Endothelial cell of umbilical vein (primary cell): ENCODE measurements at regions not wholly inside any gene's neighbourhood (a gene's known extent, or its start where the extent isn't known, plus 50 kb on each side); places are given as distances from the start of the nearest gene placed in this dataset.

Source experiments
- BruUV-seq: library from RNA; stranded (reverse); fragments of 400-500 nt; replicated peaks from 2 replicates; lab custom pipeline; 2021; lab: Mats Ljungman, UMichigan
- CTCF ChIA-PET: fragments of 300-600, 350-600 bp; sonication (Branson Sonifier 250); formaldehyde crosslinking; loops from one replicate; lab custom pipeline; 2021; ENCODE audit warnings: antibody characterized with exemption, inconsistent platforms; lab: Charles Lee
- POLR2A ChIA-PET: fragments of 300-600, 350-600 bp; sonication (Branson Sonifier 250); formaldehyde crosslinking; loops from one replicate; lab custom pipeline; 2021; ENCODE audit warnings: antibody characterized with exemption, inconsistent platforms; lab: Charles Lee
- DNase-seq: peaks from one replicate; pipeline ENCODE4 v3.0.0-alpha.2; 2011; ENCODE audit warnings: low read depth, low spot score
- FAIRE-seq: peaks from 2 replicates; lab custom pipeline; 2011; peaks lifted over from hg19 to GRCh38; lab: Jason Lieb, UNC
- H2AFZ ChIP-seq: 2 replicates; pipeline ENCODE4 v1.6.0; 2012; ENCODE audit warnings: low read depth, low read length, control low read depth, inconsistent platforms
- H3K27ac ChIP-seq: 2 replicates; pipeline ENCODE4 v1.5.1; 2011; ENCODE audit warnings: low read depth, mild to moderate bottlenecking, control low read depth, low read length, moderate library complexity; ENCODE audit not compliant: insufficient read depth
- H3K27me3 ChIP-seq, 2 experiments: 2 replicates each; pipeline versions ENCODE4 v1.6.0 to v1.6.1; 2011; ENCODE audit warnings: low read length in 2 of 2, mixed read lengths in 1 of 2; ENCODE audit not compliant: control insufficient read depth in 2 of 2, insufficient read depth in 2 of 2
- H3K36me3 ChIP-seq, 2 experiments: 2 replicates in 1 of 2; 3 replicates in 1 of 2; pipeline ENCODE4 v1.5.1; 2011; ENCODE audit warnings: low read length in 2 of 2, mild to moderate bottlenecking in 1 of 2, moderate library complexity in 1 of 2; ENCODE audit not compliant: control insufficient read depth in 2 of 2, insufficient read depth in 2 of 2; ENCODE audit errors: extremely low read depth in 1 of 2
- H3K4me1 ChIP-seq: 3 replicates; pipeline ENCODE4 v1.5.1; 2011; ENCODE audit warnings: mild to moderate bottlenecking, low read length; ENCODE audit not compliant: control insufficient read depth, insufficient read depth; ENCODE audit errors: extremely low read depth
- H3K4me2 ChIP-seq: 2 replicates; pipeline ENCODE4 v1.6.1; 2011; ENCODE audit warnings: low read length, control low read depth, mixed read lengths; ENCODE audit not compliant: insufficient read depth
- H3K4me3 ChIP-seq, 3 experiments: fragments of 200-600 bp in 1 of 3; sonication (generic), shearing (Covaris generic) in 1 of 3; replicated peaks in 1 of 3; 2 replicates each; pipeline ENCODE4 v1.5.1; 2011 to 2016; ENCODE audit warnings: control low read depth in 3 of 3, low read length in 3 of 3, mild to moderate bottlenecking in 2 of 3, inconsistent platforms in 1 of 3, low read depth in 1 of 3, moderate library complexity in 1 of 3; ENCODE audit not compliant: insufficient read depth in 1 of 3
- H3K79me2 ChIP-seq: 2 replicates; pipeline ENCODE4 v1.6.0; 2012; ENCODE audit warnings: low read length, inconsistent platforms; ENCODE audit not compliant: control insufficient read depth, insufficient read depth
- H3K9ac ChIP-seq: replicated peaks from 2 replicates; pipeline ENCODE3; 2011; ENCODE audit warnings: low read length, control low read depth; ENCODE audit not compliant: insufficient read depth; ENCODE audit errors: extremely low read depth
- H3K9me1 ChIP-seq: replicated peaks from 3 replicates; pipeline ENCODE4 v1.6.0; 2011; ENCODE audit warnings: mild to moderate bottlenecking, low read length; ENCODE audit not compliant: control insufficient read depth, insufficient read depth; ENCODE audit errors: extremely low read depth
- H3K9me3 ChIP-seq: replicated peaks from 2 replicates; pipeline ENCODE4 v1.5.1; 2012; ENCODE audit warnings: low read length, inconsistent platforms; ENCODE audit not compliant: control insufficient read depth, insufficient read depth
- H4K20me1 ChIP-seq: replicated peaks from 2 replicates; pipeline ENCODE3; 2011; ENCODE audit warnings: mild to moderate bottlenecking, low read length; ENCODE audit not compliant: control insufficient read depth, insufficient read depth; ENCODE audit errors: extremely low read depth
- CTCF ChIP-seq, 2 donors: IDR thresholded peaks; 1 replicate in 1 of 2; 2 replicates in 1 of 2; pipeline ENCODE4 v1.5.1; 2011; ENCODE audit warnings: low read length in 2 of 2, mild to moderate bottlenecking in 2 of 2, moderate library complexity in 2 of 2, control low read depth in 1 of 2, inconsistent platforms in 1 of 2, low read depth in 1 of 2; ENCODE audit not compliant: insufficient read depth in 1 of 2; ENCODE audit errors: extremely low read depth in 1 of 2
- EZH2 ChIP-seq: IDR thresholded peaks from 2 replicates; pipeline ENCODE4 v1.6.1; 2012; ENCODE audit warnings: borderline replicate concordance, low read depth, mild to moderate bottlenecking, moderate library complexity, low read length, inconsistent platforms; ENCODE audit not compliant: severe bottlenecking
- FOS ChIP-seq: IDR thresholded peaks from 2 replicates; pipeline ENCODE4 v1.6.1; 2011; ENCODE audit warnings: mild to moderate bottlenecking, low read length, moderate library complexity, borderline replicate concordance; ENCODE audit not compliant: insufficient read depth
- GATA2 ChIP-seq: IDR thresholded peaks from 2 replicates; pipeline ENCODE4 v1.7.0; 2011; ENCODE audit warnings: low read depth, mild to moderate bottlenecking, moderate library complexity, mixed read lengths, low read length; ENCODE audit not compliant: insufficient read length, insufficient read depth
- JUN ChIP-seq: IDR thresholded peaks from 2 replicates; pipeline ENCODE4 v1.6.1; 2011; ENCODE audit warnings: borderline replicate concordance, low read depth; ENCODE audit not compliant: insufficient read length, insufficient read depth
- MAX ChIP-seq: IDR thresholded peaks from 2 replicates; pipeline ENCODE4 v1.6.1; 2011; ENCODE audit not compliant: insufficient read depth, insufficient read length
- MYC ChIP-seq: IDR thresholded peaks from one replicate; pipeline ENCODE4 v1.6.1; 2011; ENCODE audit warnings: mild to moderate bottlenecking, low read depth, low read length
- POLR2A ChIP-seq: IDR thresholded peaks from 2 replicates; pipeline ENCODE4 v1.6.1; 2012; ENCODE audit warnings: low read depth, mild to moderate bottlenecking, control low read depth, low read length
- POLR2AphosphoS5 ChIP-seq: IDR thresholded peaks from 2 replicates; pipeline ENCODE4 v1.6.1; 2012; ENCODE audit warnings: low read depth, mild to moderate bottlenecking, control low read depth, low read length, moderate library complexity; ENCODE audit not compliant: insufficient read depth
- dilution Hi-C: fragments of 300-500 bp; cut with MboI; formaldehyde crosslinking; loops from one replicate; pipeline ENCODE4 v1.15.0; 2019; ENCODE audit warnings: low sequenced_read_pairs; ENCODE audit not compliant: extremely low pct_ligation_motif_present
- intact Hi-C: fragments of 100-400 bp; cut with micrococcal nuclease; formaldehyde crosslinking; loops from one replicate; pipeline ENCODE4 v1.10.0; 2022

GRCh38 chr5:72013766-72014624 lies 93.3 kb upstream of the MAP1B start:
- intact Hi-C loops (no loop called here), dilution Hi-C loops (no loop called here)
- TF ChIP-seq JUN (no peak), GATA2 (no peak), CTCF (IDR thresholded peaks at IDR 0.05; ENCODE audit: extremely low read depth in 1 of 2, insufficient read depth in 1 of 2, low read depth in 1 of 2, low read length in 2 of 2) (no peak), FOS (no peak), EZH2 (no peak), MAX (no peak), POLR2A (no peak), POLR2AphosphoS5 (no peak), MYC (no peak)
- Histone ChIP-seq H3K36me3 (no peaks in the 10 kb centered on the region), H3K4me2 (no peak overlapping the region), H3K79me2 (no peaks in the 10 kb centered on the region), H3K9me3 (no peaks in the 10 kb centered on the region), H3K9ac (no peak overlapping the region), H3K27ac (no peak overlapping the region), H3K4me1 (no peaks in the 10 kb centered on the region), H3K9me1 (no peaks in the 10 kb centered on the region), H2AFZ (no peak overlapping the region), H4K20me1 (no peaks in the 10 kb centered on the region), H3K27me3 (peaks cover 16 to 37% of the 10 kb centered on the region in 2 experiments), H3K4me3 (no peak overlapping the region)
- no peak for FAIRE-seq
- no peak for DNase-seq
- ChIA-PET CTCF (interaction anchor here (1.2 to 3.1 kb wide), 2 partner anchors 10 to 231 kb away, joined by 4 to 16 read pairs; no protein-coding TSS in a partner anchor), POLR2A (no interaction called here)
- BruUV-seq, result no TSS peak
